GM21360 (cell line): ENCODE measurements at regions not wholly inside any gene's neighbourhood (a gene's known extent, or its start where the extent isn't known, plus 50 kb on each side); places are given as distances from the start of the nearest gene placed in this dataset.
"Not testable (repeated sequence)": the region's sequence is repeated elsewhere in the genome, so short reads cannot be mapped to it uniquely, and the experiment has no call there.

Source experiments
- ATAC-seq: cut with Tn5 transposase; IDR thresholded peaks from one replicate; pipeline ENCODE4 v1.9.1; 2021; ENCODE audit warnings: mild to moderate bottlenecking, moderate library complexity; ENCODE audit not compliant: unreplicated experiment

DNA sequence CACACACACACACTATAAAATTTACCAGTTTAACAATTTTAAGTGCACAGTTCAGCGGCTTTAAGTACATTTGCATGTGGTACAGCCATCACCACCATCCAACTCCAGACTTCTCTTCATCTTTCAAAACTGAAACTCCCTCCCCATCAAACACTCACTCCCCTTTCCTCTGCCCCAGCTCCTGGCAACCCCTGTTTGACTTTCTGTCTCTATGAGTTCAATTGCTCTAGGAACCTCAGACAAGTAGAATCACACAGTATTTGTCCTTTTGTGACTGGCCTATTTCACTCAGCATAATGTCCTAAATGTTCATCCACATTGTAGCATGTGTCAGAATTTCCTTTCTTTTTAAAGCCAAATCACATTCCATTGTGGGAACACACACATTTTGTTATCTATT is 302.8 kb upstream of the FOXQ1 start:
- ATAC-seq: no peak

DNA sequence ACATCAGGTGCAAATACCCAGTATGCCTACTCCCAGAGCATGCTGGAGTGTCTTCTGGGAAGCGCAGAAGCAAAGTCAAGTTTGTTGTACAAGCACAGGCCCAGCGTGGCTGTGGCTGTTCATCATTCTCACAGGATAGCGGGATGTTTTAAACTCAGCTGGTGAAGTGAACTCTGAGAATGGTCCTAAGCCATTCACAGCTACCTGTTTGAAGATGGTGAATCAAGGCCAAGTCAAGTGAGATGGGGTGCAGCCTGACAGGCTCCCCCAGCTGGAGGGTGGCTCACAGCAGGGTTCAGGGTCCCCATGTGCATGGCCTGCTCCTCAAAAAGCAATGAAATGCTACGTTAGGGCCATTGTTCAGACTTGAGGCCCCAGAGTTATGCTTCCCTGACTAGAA is 304.7 kb upstream of the FOXQ1 start:
- no peak for ATAC-seq

DNA sequence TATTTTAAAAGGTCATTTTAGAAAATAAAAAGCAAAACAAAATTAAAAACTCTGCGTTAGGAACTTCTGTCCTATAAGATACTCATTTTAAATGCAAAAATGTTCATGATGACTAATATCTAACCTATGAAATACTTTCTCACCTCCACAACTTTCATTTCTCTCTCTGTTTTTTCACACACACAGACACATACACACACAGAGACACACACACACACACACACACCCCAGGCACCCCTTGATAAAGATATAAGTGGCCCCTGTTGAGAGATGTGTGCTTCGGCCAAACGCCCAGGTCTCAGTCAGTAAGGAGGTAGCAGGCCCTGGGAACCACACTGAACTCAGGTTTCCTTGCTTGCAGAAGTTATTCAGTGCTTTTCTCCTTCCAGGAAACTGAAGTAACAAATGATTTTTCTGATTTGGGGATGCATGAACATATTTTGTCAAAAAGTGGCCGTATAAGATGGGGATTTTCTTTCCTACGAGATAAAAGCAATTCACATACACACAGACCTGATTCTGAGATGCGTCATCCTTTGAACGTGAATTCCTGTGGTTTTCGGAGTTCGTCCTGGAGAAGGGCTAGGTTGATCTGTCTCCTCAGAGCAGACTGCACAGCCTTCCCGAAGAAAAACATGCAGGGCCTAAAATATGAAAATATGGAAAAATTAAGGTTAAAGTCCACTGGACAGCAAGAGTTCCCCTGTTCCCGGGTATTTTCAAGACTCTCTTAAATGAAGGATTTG is 306.8 kb upstream of the FOXQ1 start:
- ATAC-seq: no peak

DNA sequence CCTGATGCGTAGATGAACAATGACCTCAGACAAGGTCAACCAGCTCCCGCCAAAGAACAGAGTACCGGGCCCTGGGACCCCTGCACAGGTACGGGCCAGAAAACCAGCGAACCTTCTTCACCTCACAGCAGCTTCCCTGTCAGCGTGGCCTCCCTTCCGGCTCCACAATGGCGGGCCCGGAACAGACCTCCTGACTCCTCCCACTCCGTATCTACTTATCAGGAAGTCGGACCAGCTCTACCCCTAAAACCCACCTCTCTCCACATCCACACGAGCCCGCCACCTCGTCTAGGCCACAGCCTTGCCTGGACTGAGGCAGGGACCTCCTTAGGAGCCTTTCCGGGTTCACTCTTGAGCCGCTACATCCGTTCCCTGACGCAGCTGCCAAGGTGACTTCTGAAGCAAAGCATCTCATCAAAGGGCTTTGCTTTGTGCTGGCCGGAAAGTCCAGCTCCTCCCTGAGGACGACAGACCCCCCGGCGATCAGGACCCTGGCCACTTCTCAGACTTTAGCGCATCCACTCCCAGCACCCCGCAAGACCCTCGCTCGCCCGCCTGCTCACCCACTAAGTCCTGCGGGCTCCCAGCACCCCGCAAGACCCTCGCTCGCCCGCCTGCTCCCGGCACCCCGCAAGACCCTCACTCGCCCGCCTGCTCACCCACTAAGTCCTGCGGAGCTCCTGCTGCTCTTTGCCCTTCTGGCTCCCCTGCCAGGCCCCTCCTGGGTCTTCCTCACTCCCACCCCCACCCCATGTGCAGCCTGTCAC is 308.3 kb upstream of the FOXQ1 start:
- ATAC-seq: no peak

- no peak for ATAC-seq
These were observed 308.9 kb upstream of the FOXQ1 start for GRCh38 chr6:1002989-1003388.

- peak; percentile 81 for ATAC-seq
These were observed 308.9 kb upstream of the EXOC2 start for GRCh38 chr6:1001655-1002349.

- ATAC-seq: no peak
These were observed 306.6 kb upstream of the EXOC2 start for GRCh38 chr6:999552-999951.

- no peak for ATAC-seq
These were observed 305.6 kb upstream of the EXOC2 start for GRCh38 chr6:998551-998950.

DNA sequence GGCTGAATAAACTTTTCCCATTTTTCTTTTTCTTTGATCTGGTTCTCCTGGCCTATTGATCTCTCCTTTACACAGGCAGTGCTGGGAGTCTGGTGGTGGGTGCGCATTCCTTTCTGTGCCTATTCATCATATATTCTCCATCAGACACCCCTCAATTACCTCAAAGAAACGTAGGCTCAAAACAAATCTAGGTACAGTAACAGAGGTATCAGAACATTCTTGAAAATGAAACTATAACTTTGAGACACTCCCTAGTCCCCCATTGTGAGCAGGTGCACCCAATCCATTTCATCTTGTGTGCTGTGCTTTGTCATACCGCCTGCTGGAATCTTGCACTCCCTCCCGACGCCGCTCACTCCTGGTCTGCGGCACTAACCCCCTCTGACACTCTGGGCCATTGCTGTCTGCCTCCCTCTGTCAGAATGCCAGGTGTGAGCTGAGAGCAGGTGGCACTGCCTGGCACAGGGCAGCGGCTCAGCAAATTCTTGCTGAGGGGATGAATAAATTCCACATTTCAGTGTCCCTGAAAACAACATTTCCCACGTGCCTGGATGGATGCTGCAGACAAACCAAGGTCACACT is 303.4 kb upstream of the EXOC2 start:
- ATAC-seq: no peak

DNA sequence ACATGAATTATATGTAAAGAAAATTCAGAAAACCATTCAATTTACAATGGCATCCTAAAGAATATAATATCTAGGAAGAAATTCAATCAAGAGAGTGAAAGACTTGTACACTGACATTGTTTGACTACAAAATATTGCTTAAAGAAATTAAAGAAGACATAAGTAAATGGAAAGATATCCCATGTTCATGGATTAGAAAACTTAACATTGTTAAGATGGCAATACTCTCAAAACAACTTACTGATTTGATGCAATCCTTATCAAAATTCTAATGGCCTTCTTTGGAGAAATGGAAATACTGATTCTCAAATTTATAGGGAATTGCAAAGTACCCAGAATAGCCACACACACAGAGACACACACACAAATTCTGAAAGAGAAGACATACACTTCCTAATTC is 298.3 kb upstream of the EXOC2 start:
- no peak for ATAC-seq

- ATAC-seq: no peak
These were observed 291.1 kb upstream of the EXOC2 start for GRCh38 chr6:984031-984430.

- ATAC-seq: no peak
These were observed 286.2 kb upstream of the EXOC2 start for GRCh38 chr6:978937-979685.

- not testable (repeated sequence) for ATAC-seq
These were observed 284.3 kb upstream of the EXOC2 start for GRCh38 chr6:977226-977625.

DNA sequence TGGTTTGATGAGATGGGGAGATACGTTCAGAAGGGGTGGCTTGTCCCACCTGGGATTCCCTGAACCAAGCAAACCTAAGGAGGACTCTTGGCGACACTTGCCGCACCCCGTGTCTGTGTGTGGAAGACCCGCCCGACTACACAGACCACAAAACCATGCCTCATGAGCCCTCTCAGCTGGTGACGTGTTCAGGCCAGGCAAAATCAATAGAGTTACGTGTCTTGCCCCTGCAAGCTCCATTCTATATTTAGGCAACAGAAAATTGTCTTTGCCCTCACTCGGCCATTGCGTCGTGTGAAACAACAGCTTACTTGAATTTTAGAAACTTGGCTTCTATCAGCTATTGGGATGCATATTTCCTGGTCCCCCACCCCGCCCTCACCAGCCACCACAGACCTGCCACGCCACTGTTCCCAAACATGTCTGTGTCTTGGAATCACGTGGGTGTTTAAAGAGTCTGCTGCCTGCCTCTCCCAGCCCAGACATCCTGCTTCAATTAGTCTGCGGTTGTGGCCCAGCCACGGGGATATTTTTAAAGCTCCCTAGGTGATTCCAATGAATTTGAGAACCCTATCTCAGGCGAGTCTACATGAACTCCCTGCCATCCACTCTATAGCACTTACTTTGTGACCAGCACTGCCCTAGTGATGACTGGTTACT is 279.2 kb upstream of the EXOC2 start:
- no peak for ATAC-seq

- no peak for ATAC-seq
These were observed 275.9 kb upstream of the EXOC2 start for GRCh38 chr6:968791-969190.

- no peak for ATAC-seq
These were observed 274.8 kb upstream of the EXOC2 start for GRCh38 chr6:967701-968100.

GRCh38 chr6:965343-965742 is 272.4 kb upstream of the EXOC2 start:
- ATAC-seq: no peak

DNA sequence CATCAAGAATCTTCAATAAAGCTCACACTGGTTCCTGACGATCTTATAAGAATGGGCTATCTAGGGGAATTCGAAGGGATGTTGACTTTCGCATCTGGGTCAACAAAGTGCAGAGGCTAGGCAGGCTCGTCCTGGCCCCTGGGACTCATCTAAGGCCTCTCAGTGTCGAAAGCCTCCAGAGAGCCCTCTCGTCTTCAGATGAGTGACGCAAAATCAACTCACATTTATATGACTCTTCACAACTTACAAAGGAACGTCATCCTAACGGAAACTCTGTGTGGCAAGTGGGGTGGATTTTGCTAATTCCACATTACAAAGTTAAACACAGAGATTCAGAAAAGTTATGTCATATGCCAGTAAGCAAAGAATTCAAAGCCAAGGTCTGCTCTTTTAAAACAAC is 270.5 kb upstream of the EXOC2 start:
- ATAC-seq: no peak

GRCh38 chr6:961407-961960 is 268.5 kb upstream of the EXOC2 start:
- no peak for ATAC-seq

DNA sequence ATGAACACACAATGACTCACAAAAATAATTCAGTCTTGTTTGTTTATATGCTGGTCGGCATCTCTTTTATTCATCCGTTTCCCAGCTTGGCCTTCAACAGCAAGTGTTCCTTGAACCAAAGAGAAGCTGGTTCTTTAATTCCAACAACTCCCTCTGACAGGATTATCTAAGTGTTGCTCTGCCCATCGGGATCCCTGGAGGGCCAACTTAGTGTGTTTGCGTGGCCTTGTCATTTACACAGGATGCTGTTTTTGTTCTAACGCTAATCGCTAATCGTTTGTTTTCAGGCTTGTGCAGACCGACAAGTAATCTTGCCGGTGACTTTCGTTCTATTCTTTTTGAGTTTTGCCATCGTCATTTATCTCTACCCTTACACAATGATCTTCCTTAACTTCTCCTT is 267.4 kb upstream of the EXOC2 start:
- ATAC-seq: no peak
